Astrocyte (in vitro differentiated cells and primary cell): ENCODE measurements at regions not wholly inside any gene's neighbourhood (a gene's known extent, or its start where the extent isn't known, plus 50 kb on each side); places are given as distances from the start of the nearest gene placed in this dataset.
"Not testable (repeated sequence)": the region's sequence is repeated elsewhere in the genome, so short reads cannot be mapped to it uniquely, and the experiment has no call there.

ENCODE experiments used
- EZH2 ChIP-seq: IDR thresholded peaks from 2 replicates; pipeline ENCODE4 v1.6.1; 2012; ENCODE audit warnings: mild to moderate bottlenecking, low read length, inconsistent platforms; ENCODE audit not compliant: insufficient read depth
- TF ChIP-seq, protein P1 (sequence below): IDR thresholded peaks from 2 replicates; pipeline ENCODE4 v1.5.1; 2011; ENCODE audit warnings: low read depth, mild to moderate bottlenecking, inconsistent platforms, low read length, moderate library complexity; ENCODE audit not compliant: insufficient read depth

DNA sequence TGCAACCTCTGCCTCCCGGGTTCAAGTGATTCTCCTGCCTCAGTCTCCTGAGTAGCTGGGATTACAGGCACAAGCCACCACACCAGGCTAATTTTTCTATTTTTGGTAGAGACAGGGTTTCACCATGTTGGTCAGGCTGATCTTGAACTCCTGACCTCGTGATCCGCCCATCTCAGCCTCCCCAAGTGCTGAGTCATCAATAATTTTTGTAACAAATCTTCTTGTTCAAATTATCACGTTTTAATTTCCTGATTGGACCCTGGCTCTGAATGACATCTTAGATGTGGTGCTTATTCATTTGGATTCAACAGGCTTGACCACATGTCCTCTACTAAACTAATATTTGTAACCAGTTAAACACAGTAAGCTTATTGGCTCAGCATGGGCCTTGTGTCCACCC is 151.3 kb upstream of the TGFBR2 start:
- TF ChIP-seq, protein P1, sequence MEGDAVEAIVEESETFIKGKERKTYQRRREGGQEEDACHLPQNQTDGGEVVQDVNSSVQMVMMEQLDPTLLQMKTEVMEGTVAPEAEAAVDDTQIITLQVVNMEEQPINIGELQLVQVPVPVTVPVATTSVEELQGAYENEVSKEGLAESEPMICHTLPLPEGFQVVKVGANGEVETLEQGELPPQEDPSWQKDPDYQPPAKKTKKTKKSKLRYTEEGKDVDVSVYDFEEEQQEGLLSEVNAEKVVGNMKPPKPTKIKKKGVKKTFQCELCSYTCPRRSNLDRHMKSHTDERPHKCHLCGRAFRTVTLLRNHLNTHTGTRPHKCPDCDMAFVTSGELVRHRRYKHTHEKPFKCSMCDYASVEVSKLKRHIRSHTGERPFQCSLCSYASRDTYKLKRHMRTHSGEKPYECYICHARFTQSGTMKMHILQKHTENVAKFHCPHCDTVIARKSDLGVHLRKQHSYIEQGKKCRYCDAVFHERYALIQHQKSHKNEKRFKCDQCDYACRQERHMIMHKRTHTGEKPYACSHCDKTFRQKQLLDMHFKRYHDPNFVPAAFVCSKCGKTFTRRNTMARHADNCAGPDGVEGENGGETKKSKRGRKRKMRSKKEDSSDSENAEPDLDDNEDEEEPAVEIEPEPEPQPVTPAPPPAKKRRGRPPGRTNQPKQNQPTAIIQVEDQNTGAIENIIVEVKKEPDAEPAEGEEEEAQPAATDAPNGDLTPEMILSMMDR = not testable (repeated sequence)
- TF ChIP-seq EZH2 = not testable (repeated sequence)
